ENCODE measurements at regions not wholly inside any gene's neighbourhood (a gene's known extent, or its start where the extent isn't known, plus 50 kb on each side); places are given as distances from the start of the nearest gene placed in this dataset.

- no peak for DNase-seq
Observed at GRCh38 chr21:15152591-15152990, 87.8 kb upstream of the NRIP1 start.

DNA sequence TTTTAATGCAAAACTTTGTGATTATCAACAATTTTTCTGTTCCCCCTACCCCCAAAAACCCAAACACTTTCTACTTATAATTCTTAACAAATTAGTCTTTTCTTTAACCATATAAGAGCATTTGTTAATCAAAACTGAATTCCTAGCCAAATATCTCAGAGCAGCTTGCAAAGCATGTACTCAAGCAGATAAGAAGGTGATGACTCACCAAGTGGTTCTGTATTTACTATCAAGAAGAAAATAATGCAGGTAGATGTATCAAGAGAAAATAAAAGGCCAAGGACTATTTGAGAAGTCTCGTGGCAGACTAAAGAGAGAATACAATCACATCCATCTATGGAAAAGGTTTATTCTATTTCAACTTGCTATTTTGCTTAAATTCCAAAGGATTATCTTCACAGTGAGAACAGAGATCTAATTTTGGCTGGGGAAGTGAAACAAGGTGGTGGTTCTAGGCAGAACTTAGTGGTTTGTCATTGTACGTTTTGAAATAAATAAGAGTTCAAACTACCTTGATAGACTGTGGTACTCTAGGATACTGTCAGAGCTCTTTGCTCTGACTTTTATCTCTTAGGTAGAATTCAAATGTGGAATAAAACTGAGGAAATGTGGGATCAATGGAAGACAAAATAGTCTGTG is 94.7 kb upstream of the NRIP1 start:
- no peak for DNase-seq

DNA sequence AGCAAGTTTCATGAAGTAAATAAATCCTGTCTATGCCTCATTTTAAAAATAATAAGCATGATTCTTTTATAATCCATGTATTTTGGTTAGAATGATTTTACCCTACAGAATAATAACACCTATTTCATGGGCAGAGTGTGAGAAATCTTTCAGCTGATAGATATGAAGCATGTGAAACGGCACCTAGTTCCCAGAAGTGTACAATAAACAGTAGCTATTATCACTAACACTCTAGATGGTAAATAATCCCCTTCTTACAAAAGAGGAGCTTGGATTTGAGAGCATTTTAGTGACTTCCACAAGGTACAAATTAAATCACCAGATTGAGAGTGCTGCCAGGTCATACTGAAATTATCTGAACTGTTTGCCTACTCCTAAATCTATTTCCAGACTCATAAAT is 95.3 kb upstream of the NRIP1 start:
- no peak for DNase-seq

DNA sequence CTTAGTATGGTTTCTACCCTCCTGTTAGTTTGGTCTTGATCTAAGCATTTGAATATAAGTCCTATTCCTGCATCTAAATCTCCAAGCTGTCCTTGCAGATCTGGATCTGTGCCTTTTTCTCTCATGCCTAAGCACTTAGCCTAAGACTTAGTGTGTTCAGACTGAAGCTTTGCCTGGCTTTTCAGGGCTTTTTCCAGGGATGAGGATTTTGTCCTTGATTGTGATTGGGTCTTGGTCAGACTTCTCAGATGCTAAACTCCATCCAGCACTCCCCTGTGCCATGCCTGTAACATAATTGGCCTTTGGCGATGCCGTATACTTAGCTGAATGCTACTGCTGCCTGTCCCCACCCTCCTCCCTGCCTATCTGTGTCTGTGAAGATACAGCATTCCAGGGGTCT is 98.1 kb upstream of the NRIP1 start:
- DNase-seq = no peak

- DNase-seq = no peak
Observed at GRCh38 chr21:15164273-15164672, 99.5 kb upstream of the NRIP1 start.

- DNase-seq = no peak
Observed at GRCh38 chr21:15164678-15165303, 100.0 kb upstream of the NRIP1 start.

- DNase-seq = no peak
Observed at GRCh38 chr21:15170614-15171013, 105.8 kb upstream of the NRIP1 start.

GRCh38 chr21:15171546-15171945 is 106.7 kb upstream of the NRIP1 start:
- no peak for DNase-seq

DNA sequence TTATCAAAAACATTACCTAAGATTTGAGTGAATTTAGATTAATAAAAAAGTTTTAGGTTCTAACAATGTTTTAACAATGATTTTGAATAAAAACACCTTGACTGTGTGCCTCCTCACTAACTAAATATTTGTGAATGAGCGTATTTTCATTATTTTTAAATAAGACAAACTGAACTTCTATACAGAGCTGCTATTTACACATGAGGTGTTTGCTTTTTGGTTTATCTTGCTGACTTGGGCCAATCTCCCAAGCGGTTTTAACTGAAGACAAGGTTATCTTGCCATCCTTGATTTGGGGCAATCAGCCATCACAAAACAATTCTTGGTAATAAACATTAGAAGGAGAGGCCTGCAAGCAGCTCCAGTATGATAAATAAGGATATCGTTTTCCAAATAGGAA is 108.2 kb upstream of the NRIP1 start:
- no peak for DNase-seq

DNA sequence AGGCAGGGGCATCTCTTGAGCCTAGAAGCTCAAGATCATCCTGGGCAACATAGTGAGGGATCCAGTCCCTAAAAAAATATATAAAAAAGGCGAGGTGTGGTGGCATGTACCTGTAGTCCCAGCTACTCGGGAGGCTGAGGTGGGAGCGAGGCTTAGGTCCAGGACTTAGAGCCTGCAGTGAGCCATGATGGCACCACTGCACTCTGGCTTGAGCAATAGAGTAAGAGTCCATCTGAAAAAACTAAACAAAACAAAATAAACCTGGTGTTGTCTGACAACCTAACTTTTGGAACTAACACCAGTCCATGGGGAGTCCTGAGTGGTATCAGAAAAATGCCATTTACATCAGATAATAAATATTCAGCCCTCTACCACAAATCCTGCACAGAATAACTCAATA is 110.1 kb upstream of the NRIP1 start:
- DNase-seq = no peak

- no peak for DNase-seq
Observed at GRCh38 chr21:15182731-15183130, 117.9 kb upstream of the NRIP1 start.

GRCh38 chr21:15183813-15184257 is 119.0 kb upstream of the NRIP1 start:
- DNase-seq = no peak

GRCh38 chr21:15190412-15190811 is 125.6 kb upstream of the NRIP1 start:
- no peak for DNase-seq

DNA sequence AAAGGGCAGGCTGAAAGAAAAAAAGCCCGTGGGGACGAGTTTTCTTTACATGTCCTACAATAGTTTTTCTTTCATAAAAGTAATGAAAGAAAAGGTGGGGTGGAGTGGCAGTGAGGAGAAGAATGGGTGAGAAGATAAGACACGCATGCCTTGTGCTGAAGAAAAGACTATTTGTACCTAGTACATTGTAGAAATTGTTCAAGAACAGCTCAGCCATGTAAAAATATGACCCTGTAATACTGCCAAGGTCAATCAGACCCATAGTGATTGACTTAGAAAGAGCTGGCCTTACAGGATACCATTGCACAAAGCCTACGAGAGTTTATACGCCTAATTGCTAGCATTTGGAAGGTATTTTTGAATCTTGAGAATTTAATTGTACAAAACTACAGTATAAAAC is 126.0 kb upstream of the NRIP1 start:
- no peak for DNase-seq

- DNase-seq = no peak
Observed at GRCh38 chr21:15191342-15191741, 126.5 kb upstream of the NRIP1 start.

DNA sequence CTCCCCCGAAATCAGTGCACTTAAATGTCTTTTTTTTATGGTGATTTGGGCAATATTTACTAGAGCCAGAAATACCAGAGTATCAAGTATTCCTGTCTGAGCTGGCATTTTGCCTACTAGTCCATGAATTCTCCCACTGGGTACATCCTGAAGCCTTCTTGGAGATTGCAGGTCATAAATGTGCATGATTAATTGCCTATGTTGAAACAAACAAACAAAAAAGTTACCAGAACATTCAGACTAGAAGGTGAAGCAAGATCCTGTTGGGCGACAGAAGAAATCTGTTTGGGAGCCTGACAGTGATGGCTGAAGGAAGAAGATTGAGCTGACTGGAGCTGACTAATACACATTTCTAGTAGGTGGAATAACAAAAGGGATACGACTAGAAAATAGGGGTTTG is 127.4 kb upstream of the NRIP1 start:
- DNase-seq = no peak

GRCh38 chr21:15193937-15194336 is 129.1 kb upstream of the NRIP1 start:
- DNase-seq = no peak

DNA sequence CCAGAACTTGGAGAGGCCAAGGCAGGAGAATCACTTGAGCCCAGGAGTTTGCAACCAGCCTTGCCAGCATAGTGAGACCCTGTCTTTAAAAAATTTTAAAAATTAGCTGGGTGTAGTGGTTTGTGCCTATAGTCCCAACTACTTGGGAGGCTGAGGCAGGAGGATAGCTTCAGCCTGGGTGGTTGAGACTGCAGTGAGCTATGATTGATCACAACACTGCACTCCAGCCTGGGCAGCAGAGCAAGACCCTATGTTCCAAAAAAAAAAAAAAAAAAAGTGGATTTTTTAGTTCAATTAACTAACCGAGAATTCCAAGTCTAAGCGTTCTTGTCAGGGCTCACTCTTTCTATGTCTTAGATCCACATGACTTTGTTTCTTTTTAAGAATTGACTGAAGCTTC is 130.3 kb upstream of the NRIP1 start:
- DNase-seq = no peak

DNA sequence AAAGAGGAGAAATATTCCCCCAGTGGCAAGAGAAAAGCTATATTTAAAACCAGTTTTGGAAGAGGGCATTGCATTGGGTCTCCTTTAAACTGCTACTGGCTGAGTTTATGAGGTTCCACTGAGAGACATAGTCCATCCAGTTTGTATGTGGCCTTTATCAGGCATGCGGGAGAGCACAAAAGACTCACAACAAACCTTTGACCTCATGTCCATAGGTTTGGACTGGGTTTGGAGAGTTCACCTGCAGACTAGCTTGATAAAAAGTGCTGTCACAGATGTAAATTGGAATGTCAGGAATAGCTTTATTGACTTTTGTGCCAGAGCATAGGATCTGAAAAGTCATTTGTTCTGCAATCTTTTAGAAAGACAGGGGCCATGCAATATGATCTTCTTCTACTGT is 131.0 kb upstream of the NRIP1 start:
- no peak for DNase-seq

DNA sequence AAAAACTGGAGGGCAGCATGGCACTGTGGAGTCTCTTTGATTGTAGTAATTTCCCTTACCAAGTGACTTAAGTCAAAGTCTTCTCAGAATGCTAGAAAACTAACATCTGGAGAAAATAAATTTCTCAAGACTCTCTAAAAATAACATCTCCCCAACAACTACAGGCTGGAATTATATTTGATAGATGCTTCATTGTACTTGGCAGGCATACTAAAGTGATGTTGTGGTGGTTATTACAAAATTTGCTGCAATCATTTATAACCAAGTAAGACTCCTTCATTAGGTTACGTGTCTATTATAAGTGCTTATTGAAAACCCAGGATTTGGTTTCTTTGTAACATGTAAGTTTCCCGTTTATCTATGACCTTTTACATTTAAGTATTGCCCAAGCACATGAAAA is 132.9 kb upstream of the NRIP1 start:
- no peak for DNase-seq

DNA sequence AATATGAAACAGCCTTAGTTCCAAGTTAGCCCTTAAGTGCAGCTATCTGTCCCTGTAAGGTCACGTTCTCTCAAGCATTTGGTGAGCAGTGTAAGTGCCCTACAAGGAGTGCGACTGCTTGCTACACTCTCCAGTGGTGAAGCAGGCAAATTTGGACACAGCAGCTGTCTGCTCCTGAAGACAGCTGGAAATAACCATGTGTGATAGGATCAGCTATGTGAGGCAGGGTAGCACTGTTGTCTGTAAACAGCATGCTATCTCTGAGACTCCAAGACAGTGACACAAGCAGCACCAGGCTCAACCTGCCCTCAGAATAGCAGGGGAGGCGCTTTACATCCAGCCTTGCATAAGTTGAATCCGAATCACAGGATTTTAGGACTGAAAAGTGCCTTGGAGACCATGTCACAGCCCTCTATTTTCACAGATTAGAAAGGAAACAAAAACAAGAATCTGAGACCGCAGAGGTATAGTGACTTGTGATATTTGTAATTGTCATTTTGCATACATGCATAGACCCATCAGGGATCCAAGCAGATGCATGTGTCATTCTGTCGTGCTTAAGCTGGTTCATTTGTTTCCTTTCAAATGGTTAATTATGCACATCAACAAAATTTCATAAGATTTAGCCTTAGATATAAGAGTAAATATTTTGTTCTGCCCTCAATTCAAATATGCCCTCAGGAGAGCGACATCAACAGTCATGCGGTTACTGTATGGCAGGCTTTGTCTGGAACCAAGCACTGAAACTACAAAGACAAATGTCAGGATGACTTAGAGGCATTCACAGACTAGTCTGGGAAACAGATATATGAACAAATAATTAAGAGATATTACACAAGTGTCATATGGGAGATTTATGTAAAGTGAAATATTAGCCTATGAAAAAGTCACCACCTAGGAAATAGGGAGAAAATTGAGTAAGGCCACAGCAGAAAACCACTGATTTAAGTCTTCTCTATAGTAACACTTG is 134.9 kb upstream of the NRIP1 start:
- no peak for DNase-seq

- no peak for DNase-seq
Observed at GRCh38 chr21:15203740-15204139, 138.9 kb upstream of the NRIP1 start.

- DNase-seq = no peak
Observed at GRCh38 chr21:15204140-15204969, 139.6 kb upstream of the NRIP1 start.

All from activated naive CD4-positive, alpha-beta T cell treated with Interleukin-2 at 50 U/mL for 16 hours (primary cell).